Stomach smooth muscle (tissue), 2 donors: ENCODE measurements at regions not wholly inside any gene's neighbourhood (a gene's known extent, or its start where the extent isn't known, plus 50 kb on each side); places are given as distances from the start of the nearest gene placed in this dataset.
"Not testable (repeated sequence)": the region's sequence is repeated elsewhere in the genome, so short reads cannot be mapped to it uniquely, and the experiment has no call there.

Experiments used
- H3K27ac ChIP-seq: one replicate; pipeline ENCODE4 v1.7.0; 2013; ENCODE audit warnings: mild to moderate bottlenecking, low read length, inconsistent platforms
- H3K27me3 ChIP-seq, 2 donors: one replicate each; pipeline ENCODE4 v1.7.0; 2013; ENCODE audit warnings: low read length in 2 of 2; ENCODE audit not compliant: insufficient read depth in 2 of 2, control insufficient read depth in 1 of 2
- H3K36me3 ChIP-seq, 2 donors: one replicate each; pipeline ENCODE4 v1.7.0; 2013; ENCODE audit warnings: low read length in 2 of 2; ENCODE audit not compliant: control insufficient read depth in 2 of 2, insufficient read depth in 2 of 2
- H3K4me1 ChIP-seq: one replicate; pipeline ENCODE4 v1.7.0; 2013; ENCODE audit warnings: low read length; ENCODE audit not compliant: control insufficient read depth, insufficient read depth
- H3K4me3 ChIP-seq, 2 donors: one replicate each; pipeline ENCODE4 v1.7.0; 2013; ENCODE audit warnings: low read length in 2 of 2
- H3K9ac ChIP-seq, 2 donors: one replicate each; pipeline ENCODE4 v1.7.0; 2013; ENCODE audit warnings: low read length in 2 of 2, mild to moderate bottlenecking in 1 of 2
- H3K9me3 ChIP-seq, 2 donors: one replicate each; pipeline ENCODE4 v1.7.0; 2013; ENCODE audit warnings: low read length in 2 of 2; ENCODE audit not compliant: control insufficient read depth in 2 of 2
- donor health status: healthy.
- donor health status: Pancreatic carcinoma.

GRCh38 chr2:144776766-144777165, 256.8 kb upstream of the ZEB2 start:
- no peaks in the 10 kb centered on the region for H3K4me1 ChIP-seq
- no peak overlapping the region for H3K9ac ChIP-seq
- H3K9me3 ChIP-seq: no peaks in the 10 kb centered on the region
- H3K27ac ChIP-seq: no peak overlapping the region
- no peak overlapping the region for H3K4me3 ChIP-seq
- H3K27me3 ChIP-seq: no peaks in the 10 kb centered on the region
- H3K36me3 ChIP-seq: no peaks in the 10 kb centered on the region

DNA sequence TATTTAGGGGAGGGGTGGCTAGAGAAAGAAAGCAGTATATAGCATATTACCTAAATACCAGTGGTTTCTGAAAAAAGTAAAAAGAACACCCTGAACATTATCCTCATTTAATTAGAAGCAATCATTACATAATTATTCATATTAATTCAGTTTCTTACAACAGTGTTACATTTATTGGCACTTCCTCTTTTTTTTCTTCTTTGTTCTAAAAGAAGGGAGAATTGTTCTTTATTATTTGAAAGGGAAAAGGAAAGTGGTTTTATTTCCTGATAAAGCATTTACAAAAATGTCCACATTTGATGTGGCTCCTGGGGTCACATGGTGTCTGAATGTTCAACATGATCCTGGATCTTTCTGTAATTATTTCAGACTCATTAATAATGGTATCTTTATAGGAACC, 254.9 kb upstream of the ZEB2 start:
- Histone ChIP-seq H3K4me3 (no peak overlapping the region), H3K4me1 (no peaks in the 10 kb centered on the region), H3K27ac (no peak overlapping the region), H3K27me3 (no peaks in the 10 kb centered on the region), H3K36me3 (no peaks in the 10 kb centered on the region), H3K9ac (no peak overlapping the region), H3K9me3 (no peaks in the 10 kb centered on the region)

DNA sequence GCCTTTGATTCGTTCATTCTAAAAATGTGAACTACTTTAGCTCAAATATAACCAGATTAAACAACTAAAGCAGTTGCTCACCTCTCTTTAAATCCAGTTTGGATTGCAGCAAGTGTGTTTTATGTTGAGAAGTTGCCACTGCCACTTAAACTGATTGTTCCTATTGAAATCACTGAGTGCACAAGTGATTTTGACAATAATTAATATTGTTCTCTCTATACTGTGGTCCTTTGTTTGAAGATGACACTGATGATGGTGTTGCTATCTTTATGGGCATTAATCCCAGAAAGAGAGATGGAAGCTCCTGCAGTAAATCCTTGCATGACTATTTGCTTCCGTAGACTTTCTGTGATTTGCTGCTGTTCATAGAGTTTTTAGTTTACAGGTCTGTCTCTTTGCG, 251.4 kb upstream of the ZEB2 start:
- Histone ChIP-seq H3K4me1 (no peaks in the 10 kb centered on the region), H3K27ac (no peak overlapping the region), H3K27me3 (no peaks in the 10 kb centered on the region), H3K36me3 (no peaks in the 10 kb centered on the region), H3K9ac (no peak overlapping the region), H3K4me3 (no peak overlapping the region), H3K9me3 (no peaks in the 10 kb centered on the region)

GRCh38 chr2:144770616-144771230, 250.8 kb upstream of the ZEB2 start:
- H3K36me3 ChIP-seq: no peaks in the 10 kb centered on the region
- no peaks in the 10 kb centered on the region for H3K27me3 ChIP-seq
- H3K27ac ChIP-seq: no peak overlapping the region
- H3K4me1 ChIP-seq: no peaks in the 10 kb centered on the region
- H3K4me3 ChIP-seq: no peak overlapping the region
- H3K9me3 ChIP-seq: no peaks in the 10 kb centered on the region
- H3K9ac ChIP-seq: no peak overlapping the region

- not testable (repeated sequence) for H3K4me1 ChIP-seq, H3K9ac ChIP-seq, H3K9me3 ChIP-seq, H3K4me3 ChIP-seq, H3K27me3 ChIP-seq, H3K27ac ChIP-seq, H3K36me3 ChIP-seq
These were observed 241.0 kb upstream of the ZEB2 start for GRCh38 chr2:144760939-144761338.

DNA sequence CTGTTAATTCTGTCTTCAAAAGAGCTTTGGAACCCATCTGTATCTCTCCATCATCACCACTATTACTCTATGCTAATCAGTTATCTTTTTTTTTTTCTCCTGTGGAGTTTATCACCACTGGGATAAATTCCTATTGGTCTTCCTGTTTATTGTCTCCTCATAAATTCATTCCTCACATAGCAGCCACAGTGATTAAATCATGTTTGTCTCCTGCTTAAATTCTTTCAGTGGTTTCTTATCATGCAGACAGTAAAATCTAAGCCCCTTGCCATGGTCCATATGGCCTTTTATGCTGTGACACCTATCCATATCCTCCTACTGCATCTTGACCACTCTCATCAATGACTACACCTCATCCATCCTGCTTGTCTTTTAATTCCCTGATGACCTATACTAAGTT, 239.8 kb upstream of the ZEB2 start:
- Histone ChIP-seq H3K4me3 (no peak overlapping the region), H3K4me1 (no peaks in the 10 kb centered on the region), H3K9ac (no peak overlapping the region), H3K36me3 (no peaks in the 10 kb centered on the region), H3K27me3 (no peaks in the 10 kb centered on the region), H3K27ac (no peak overlapping the region), H3K9me3 (peaks cover 0 to 5% of the 10 kb centered on the region in 2 donors)

DNA sequence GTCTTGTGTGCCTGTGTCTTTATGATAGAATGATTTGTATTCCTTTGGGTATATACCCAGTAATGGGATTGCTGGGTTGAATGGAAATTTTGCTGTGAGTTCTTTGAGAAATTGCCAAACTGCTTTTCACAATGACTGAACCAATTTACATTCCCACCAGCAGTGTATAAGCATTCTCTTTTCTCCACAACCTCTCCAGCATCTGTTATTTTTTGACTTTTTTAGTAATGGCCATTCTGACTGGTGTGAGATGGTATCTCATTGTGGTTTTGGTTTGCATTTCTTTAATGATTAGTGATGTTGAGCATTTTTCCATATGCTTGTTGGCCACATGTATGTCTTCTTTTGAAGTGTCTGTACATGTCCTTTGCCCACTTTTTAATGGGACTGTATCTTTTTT, 238.3 kb upstream of the ZEB2 start:
- not testable (repeated sequence) for H3K4me1 ChIP-seq, H3K27ac ChIP-seq, H3K27me3 ChIP-seq, H3K9ac ChIP-seq, H3K4me3 ChIP-seq, H3K9me3 ChIP-seq, H3K36me3 ChIP-seq

DNA sequence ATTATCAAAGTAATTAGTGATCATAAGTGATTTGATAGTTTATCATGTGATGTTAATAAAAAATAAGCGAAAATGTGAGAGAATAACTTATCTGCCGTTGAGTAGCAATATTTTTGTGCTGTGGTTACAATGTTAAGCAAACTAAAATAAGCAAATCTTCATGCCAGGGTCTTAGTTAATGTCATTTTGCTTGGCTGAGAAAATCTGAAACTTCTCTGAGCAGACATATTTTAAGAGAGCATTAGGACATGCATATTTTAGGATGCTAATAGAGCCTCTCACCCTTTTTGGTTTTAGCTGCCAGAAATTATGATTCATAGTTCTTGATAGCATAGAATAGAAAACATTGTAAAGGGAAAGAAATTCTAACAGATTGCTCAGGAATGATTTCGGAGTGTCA, 233.5 kb upstream of the ZEB2 start:
- no peaks in the 10 kb centered on the region for H3K4me1 ChIP-seq
- peaks cover 3 to 5% of the 10 kb centered on the region in 2 donors for H3K9me3 ChIP-seq
- H3K27ac ChIP-seq: no peak overlapping the region
- H3K27me3 ChIP-seq: no peaks in the 10 kb centered on the region
- no peaks in the 10 kb centered on the region for H3K36me3 ChIP-seq
- H3K4me3 ChIP-seq: no peak overlapping the region
- H3K9ac ChIP-seq: no peak overlapping the region

DNA sequence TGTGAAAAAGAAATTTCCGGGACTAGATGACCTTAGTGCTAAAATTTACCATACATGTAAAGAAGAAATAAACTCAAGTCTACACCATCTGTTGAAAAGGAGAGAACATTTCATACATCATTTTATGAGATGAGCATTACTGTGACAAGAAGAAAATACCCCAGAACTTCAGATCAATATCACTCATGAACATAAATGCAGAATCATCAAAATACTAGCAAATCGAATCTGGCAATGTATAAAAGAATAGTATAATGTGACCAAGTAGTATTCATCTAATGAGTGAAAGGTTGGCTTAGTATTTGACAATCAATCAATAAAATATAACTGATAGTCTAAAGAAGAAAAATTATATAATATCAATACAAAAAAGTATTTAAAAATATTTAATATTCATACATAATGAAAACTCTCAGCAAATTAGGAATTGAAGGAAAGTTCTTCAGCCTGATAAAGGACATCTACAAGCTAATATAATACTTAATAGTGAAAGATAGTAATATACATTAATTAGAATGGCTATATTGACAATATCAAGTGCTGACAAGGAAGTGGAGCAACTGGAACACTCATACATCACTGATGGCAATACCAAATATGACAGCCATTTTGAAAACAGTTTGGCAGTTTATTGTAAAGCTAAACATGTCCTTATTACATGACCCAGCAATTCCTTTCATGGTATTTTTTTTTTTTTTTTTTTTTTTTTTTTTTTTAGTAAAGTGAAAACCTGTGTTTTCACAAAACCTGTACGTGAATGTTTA, 231.4 kb upstream of the ZEB2 start:
- no peak overlapping the region for H3K9ac ChIP-seq
- H3K27ac ChIP-seq: no peak overlapping the region
- no peaks in the 10 kb centered on the region for H3K36me3 ChIP-seq
- peaks cover 7 to 14% of the 10 kb centered on the region in 2 donors for H3K9me3 ChIP-seq
- no peaks in the 10 kb centered on the region for H3K27me3 ChIP-seq
- H3K4me3 ChIP-seq: no peak overlapping the region
- no peaks in the 10 kb centered on the region for H3K4me1 ChIP-seq

DNA sequence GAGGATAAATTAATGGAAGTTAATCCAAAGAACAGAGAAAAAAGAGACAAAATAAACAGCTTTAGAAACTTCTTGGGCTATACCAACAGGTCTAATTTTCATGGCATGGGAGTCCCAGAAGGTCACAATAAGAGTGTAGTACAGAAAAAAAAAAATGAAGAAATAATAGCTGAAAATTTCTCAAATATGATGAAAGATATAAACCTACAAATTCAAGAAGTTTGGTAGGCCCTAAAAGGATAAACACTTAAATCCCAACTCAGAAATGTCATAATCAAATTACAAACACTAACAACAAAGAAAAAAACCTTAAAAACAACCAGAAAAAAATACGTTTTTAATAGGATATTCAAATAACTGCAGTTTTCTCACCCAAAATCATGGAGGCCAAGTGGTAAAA, 229.3 kb upstream of the ZEB2 start:
- Histone ChIP-seq H3K27ac (no peak overlapping the region), H3K4me1 (no peaks in the 10 kb centered on the region), H3K9ac (no peak overlapping the region), H3K36me3 (no peaks in the 10 kb centered on the region), H3K4me3 (no peak overlapping the region), H3K9me3 (peaks cover 7 to 11% of the 10 kb centered on the region in 2 donors), H3K27me3 (no peaks in the 10 kb centered on the region)

DNA sequence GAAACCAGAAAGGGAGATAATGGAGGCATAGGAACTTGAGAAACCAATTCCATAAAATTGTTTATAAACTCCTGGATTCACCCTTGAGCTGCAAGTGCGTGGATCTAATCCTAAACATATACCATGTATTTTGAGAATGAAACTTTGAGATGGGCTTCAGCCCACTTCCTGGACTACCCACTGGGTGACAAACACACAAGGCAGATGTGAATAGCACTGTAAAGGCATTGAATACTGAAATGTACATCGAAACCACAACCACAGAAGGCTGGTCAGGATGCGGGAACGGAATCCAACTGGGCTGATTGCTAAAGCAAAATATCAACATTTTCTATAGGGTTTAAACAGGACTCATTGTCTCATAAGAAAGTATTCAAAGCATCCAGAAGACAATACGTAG, 228.5 kb upstream of the ZEB2 start:
- Histone ChIP-seq H3K4me1 (no peaks in the 10 kb centered on the region), H3K36me3 (no peaks in the 10 kb centered on the region), H3K27me3 (no peaks in the 10 kb centered on the region), H3K27ac (no peak overlapping the region), H3K9ac (no peak overlapping the region), H3K4me3 (no peak overlapping the region), H3K9me3 (peaks cover 7 to 11% of the 10 kb centered on the region in 2 donors)
